MM.1S (cell line): ENCODE measurements at regions not wholly inside any gene's neighbourhood (a gene's known extent, or its start where the extent isn't known, plus 50 kb on each side); places are given as distances from the start of the nearest gene placed in this dataset.

ENCODE experiments used
- CTCF ChIP-seq: fragments of 300-600 bp; sonication (generic); IDR thresholded peaks from 2 replicates; pipeline ENCODE4 v1.5.1; 2016; ENCODE audit warnings: antibody characterized with exemption, low read length, mixed read lengths
- EZH2 ChIP-seq: fragments of 300-600 bp; sonication (generic); optimal IDR thresholded peaks from 2 replicates; pipeline ENCODE3; 2017; ENCODE audit warnings: low read depth, mild to moderate bottlenecking, antibody characterized with exemption, low read length, mixed read lengths
- EZH2phosphoT487 ChIP-seq: fragments of 300-600 bp; sonication (generic); IDR thresholded peaks from 2 replicates; pipeline ENCODE4 v1.6.1; 2018; ENCODE audit warnings: antibody characterized with exemption, low read length

GRCh38 chrX:39560271-39560670 is 537.5 kb downstream of the BCOR start:
- TF ChIP-seq CTCF (no peak), EZH2 (no peak), EZH2phosphoT487 (no peak)
